ENCODE measurements at regions not wholly inside any gene's neighbourhood (a gene's known extent, or its start where the extent isn't known, plus 50 kb on each side); places are given as distances from the start of the nearest gene placed in this dataset.

- no peaks in the 10 kb centered on the region for H3K36me3 ChIP-seq
- H3K9me3 ChIP-seq: no peaks in the 10 kb centered on the region
- H3K27me3 ChIP-seq: no peaks in the 10 kb centered on the region
- TF ChIP-seq POLR2A (IDR thresholded peaks at IDR 0.05) (no peak), POLR2AphosphoS5 (IDR thresholded peaks at IDR 0.05; ENCODE audit: insufficient read depth in 1 of 2, low read depth in 1 of 2) (no peak), CTCF (IDR thresholded peaks at IDR 0.05) (no peak)
- DNase-seq (ENCODE audit: extremely low spot score in 2 of 2): no peak
- H3K4me1 ChIP-seq: no peaks in the 10 kb centered on the region
- intact Hi-C loops (cut with DNase I): no loop called here
- H3K4me3 ChIP-seq: no peak overlapping the region
- H3K27ac ChIP-seq: no peak overlapping the region
Measured at GRCh38 chr16:26569793-26570192, 496.9 kb upstream of the C16orf82 start.

- intact Hi-C loops (cut with DNase I): no loop called here
- Histone ChIP-seq H3K9me3 (no peaks in the 10 kb centered on the region), H3K4me1 (no peaks in the 10 kb centered on the region), H3K36me3 (no peaks in the 10 kb centered on the region), H3K27me3 (no peaks in the 10 kb centered on the region), H3K4me3 (no peak overlapping the region), H3K27ac (no peak overlapping the region)
- no peak for DNase-seq (ENCODE audit: extremely low spot score in 2 of 2)
- no peak for TF ChIP-seq POLR2A (IDR thresholded peaks at IDR 0.05)
- TF ChIP-seq POLR2AphosphoS5 (IDR thresholded peaks at IDR 0.05; ENCODE audit: insufficient read depth in 1 of 2, low read depth in 1 of 2): no peak
- no peak for TF ChIP-seq CTCF (IDR thresholded peaks at IDR 0.05)
Measured at GRCh38 chr16:26578748-26579147, 488.0 kb upstream of the C16orf82 start.

- DNase-seq (ENCODE audit: extremely low spot score in 2 of 2): no peak
- H3K27me3 ChIP-seq: no peaks in the 10 kb centered on the region
- no peak overlapping the region for H3K4me3 ChIP-seq
- no peaks in the 10 kb centered on the region for H3K9me3 ChIP-seq
- H3K36me3 ChIP-seq: no peaks in the 10 kb centered on the region
- intact Hi-C loops (cut with DNase I): no loop called here
- no peak overlapping the region for H3K27ac ChIP-seq
- TF ChIP-seq CTCF (IDR thresholded peaks at IDR 0.05) (no peak), POLR2A (IDR thresholded peaks at IDR 0.05) (no peak), POLR2AphosphoS5 (IDR thresholded peaks at IDR 0.05; ENCODE audit: insufficient read depth in 1 of 2, low read depth in 1 of 2) (no peak)
- H3K4me1 ChIP-seq: no peaks in the 10 kb centered on the region
Measured at GRCh38 chr16:26583803-26584202, 482.9 kb upstream of the C16orf82 start.

GRCh38 chr16:26593700-26594099, 473.0 kb upstream of the C16orf82 start:
- Histone ChIP-seq H3K9me3 (no peaks in the 10 kb centered on the region), H3K4me1 (no peaks in the 10 kb centered on the region), H3K36me3 (no peaks in the 10 kb centered on the region), H3K4me3 (no peak overlapping the region), H3K27ac (no peak overlapping the region), H3K27me3 (no peaks in the 10 kb centered on the region)
- TF ChIP-seq POLR2AphosphoS5 (IDR thresholded peaks at IDR 0.05; ENCODE audit: insufficient read depth in 1 of 2, low read depth in 1 of 2) (no peak), CTCF (IDR thresholded peaks at IDR 0.05) (no peak), POLR2A (IDR thresholded peaks at IDR 0.05) (no peak)
- intact Hi-C loops (cut with DNase I): no loop called here
- DNase-seq (ENCODE audit: extremely low spot score in 2 of 2): no peak

- H3K27me3 ChIP-seq: no peaks in the 10 kb centered on the region
- H3K4me1 ChIP-seq: no peaks in the 10 kb centered on the region
- no peaks in the 10 kb centered on the region for H3K9me3 ChIP-seq
- TF ChIP-seq CTCF (IDR thresholded peaks at IDR 0.05) (no peak), POLR2A (IDR thresholded peaks at IDR 0.05) (no peak), POLR2AphosphoS5 (IDR thresholded peaks at IDR 0.05; ENCODE audit: insufficient read depth in 1 of 2, low read depth in 1 of 2) (no peak)
- no peaks in the 10 kb centered on the region for H3K36me3 ChIP-seq
- no peak overlapping the region for H3K27ac ChIP-seq
- H3K4me3 ChIP-seq: no peak overlapping the region
- intact Hi-C loops (cut with DNase I): no loop called here
- DNase-seq (ENCODE audit: extremely low spot score in 2 of 2): no peak
Measured at GRCh38 chr16:26594666-26595065, 472.1 kb upstream of the C16orf82 start.

Measured in vagina (tissue), 2 donors.